GM12891 (cell line): ENCODE measurements at regions not wholly inside any gene's neighbourhood (a gene's known extent, or its start where the extent isn't known, plus 50 kb on each side); places are given as distances from the start of the nearest gene placed in this dataset.

Experiments used
- PAX5 ChIP-seq: IDR thresholded peaks from 2 replicates; pipeline ENCODE4 v1.6.1; 2011; ENCODE audit warnings: low read length, moderate library complexity, mild to moderate bottlenecking; ENCODE audit not compliant: insufficient read depth, severe bottlenecking
- POLR2A ChIP-seq: IDR thresholded peaks from 2 replicates; pipeline ENCODE4 v1.6.1; 2011; ENCODE audit warnings: low read depth, low read length, control low read depth
- POLR2AphosphoS5 ChIP-seq: IDR thresholded peaks from 2 replicates; pipeline ENCODE4 v1.6.1; 2011; ENCODE audit warnings: low read depth, low read length, control low read depth
- TAF1 ChIP-seq: IDR thresholded peaks from 2 replicates; pipeline ENCODE4 v1.6.1; 2011; ENCODE audit warnings: low read depth, low read length, control low read depth

GRCh38 chr7:152516216-152516615, 80.4 kb upstream of the KMT2C start:
- TF ChIP-seq POLR2A = no peak
- TF ChIP-seq POLR2AphosphoS5 = no peak
- no peak for TF ChIP-seq TAF1
- no peak for TF ChIP-seq PAX5
